Endodermal cell (in vitro differentiated cells): ENCODE measurements at regions not wholly inside any gene's neighbourhood (a gene's known extent, or its start where the extent isn't known, plus 50 kb on each side); places are given as distances from the start of the nearest gene placed in this dataset.

ENCODE experiments used
- DNase-seq: peaks from one replicate; pipeline ENCODE4 v3.0.0-alpha.2; 2017
- H3K27ac ChIP-seq: 2 replicates; pipeline ENCODE4 v1.5.1; 2013; ENCODE audit warnings: mild to moderate bottlenecking, low read depth, low read length, moderate library complexity
- H3K27me3 ChIP-seq: 2 replicates; pipeline ENCODE4 v1.6.1; 2013; ENCODE audit warnings: mild to moderate bottlenecking, low read length, moderate library complexity; ENCODE audit not compliant: insufficient read depth, control insufficient read depth, poor library complexity, severe bottlenecking
- H3K36me3 ChIP-seq: 2 replicates; pipeline ENCODE4 v1.7.0; 2013; ENCODE audit warnings: mild to moderate bottlenecking, low read length, moderate library complexity; ENCODE audit not compliant: control insufficient read depth, insufficient read depth
- H3K4me1 ChIP-seq: one replicate; pipeline ENCODE4 v1.7.0; 2013; ENCODE audit warnings: low read length; ENCODE audit not compliant: control insufficient read depth, insufficient read depth
- H3K4me3 ChIP-seq: 2 replicates; pipeline ENCODE4 v1.5.1; 2013; ENCODE audit warnings: mild to moderate bottlenecking, low read length, moderate library complexity
- H3K9ac ChIP-seq: 2 replicates; pipeline ENCODE4 v1.6.1; 2013; ENCODE audit warnings: mild to moderate bottlenecking, low read length, moderate library complexity; ENCODE audit not compliant: poor library complexity, severe bottlenecking; ENCODE audit errors: extremely low read depth
- H3K9me3 ChIP-seq: 2 replicates; pipeline ENCODE4 v1.6.1; 2013; ENCODE audit warnings: mild to moderate bottlenecking, low read length, moderate library complexity; ENCODE audit not compliant: control insufficient read depth
- H3K27ac Mint-ChIP-seq: 2 replicates; pipeline ENCODE4 v1.8.0; 2020; ENCODE audit warnings: mixed read lengths
- H3K27me3 Mint-ChIP-seq: 2 replicates; pipeline ENCODE4 v1.8.0; 2021; ENCODE audit warnings: mild to moderate bottlenecking, mixed read lengths; ENCODE audit not compliant: insufficient read depth
- H3K36me3 Mint-ChIP-seq: 2 replicates; pipeline ENCODE4 v1.8.0; 2020; ENCODE audit warnings: low read depth, mixed read lengths
- H3K4me1 Mint-ChIP-seq: 2 replicates; pipeline ENCODE4 v1.8.0; 2020; ENCODE audit warnings: mixed read lengths
- H3K4me3 Mint-ChIP-seq: 2 replicates; pipeline ENCODE4 v1.8.0; 2020; ENCODE audit warnings: mild to moderate bottlenecking, moderate library complexity, mixed read lengths
- H3K9me3 Mint-ChIP-seq: 2 replicates; pipeline ENCODE4 v1.8.0; 2020; ENCODE audit warnings: mild to moderate bottlenecking, mixed read lengths
- CTCF ChIP-seq: fragments of 200-600 bp; sonication (generic); conservative IDR thresholded peaks from 2 replicates; pipeline ENCODE4 v1.5.0; 2021; ENCODE audit warnings: antibody characterized with exemption, mild to moderate bottlenecking
- WGBS, 2 experiments: methylation state at CpG; one replicate each; pipeline versions ENCODE4 v1.1.5 to v1.1.7; 2013; ENCODE audit warnings: missing lambda C conversion rate in 2 of 2, mixed read lengths in 1 of 2; ENCODE audit not compliant: insufficient coverage in 1 of 2, insufficient read length in 1 of 2; 5-methylcytosine and 5-hydroxymethylcytosine counted together

- H3K36me3 ChIP-seq: no peaks in the 10 kb centered on the region
- H3K4me1 ChIP-seq: no peaks in the 10 kb centered on the region
- H3K27ac ChIP-seq: no peak overlapping the region
- Mint-ChIP-seq H3K4me1 (peaks cover 4% of the 10 kb centered on the region), H3K27me3 (no peaks in the 10 kb centered on the region), H3K36me3 (no peaks in the 10 kb centered on the region), H3K4me3 (no peak overlapping the region), H3K9me3 (no peaks in the 10 kb centered on the region), H3K27ac (no peak overlapping the region)
- no peak overlapping the region for H3K4me3 ChIP-seq
- H3K9me3 ChIP-seq: no peaks in the 10 kb centered on the region
- H3K27me3 ChIP-seq: no peaks in the 10 kb centered on the region
- TF ChIP-seq CTCF: no peak
- no peak overlapping the region for H3K9ac ChIP-seq
- DNase-seq: no peak
Observed at GRCh38 chr11:23570828-23571227, 710.6 kb upstream of the CCDC179 start.

- H3K27me3 Mint-ChIP-seq: no peaks in the 10 kb centered on the region
- Histone ChIP-seq H3K4me1 (no peaks in the 10 kb centered on the region), H3K36me3 (no peaks in the 10 kb centered on the region), H3K27me3 (no peaks in the 10 kb centered on the region), H3K9ac (no peak overlapping the region), H3K9me3 (no peaks in the 10 kb centered on the region), H3K27ac (no peak overlapping the region), H3K4me3 (no peak overlapping the region)
- no peak for TF ChIP-seq CTCF
- no peak overlapping the region for H3K27ac Mint-ChIP-seq
- H3K36me3 Mint-ChIP-seq: no peaks in the 10 kb centered on the region
- no peaks in the 10 kb centered on the region for H3K9me3 Mint-ChIP-seq
- no peak overlapping the region for H3K4me3 Mint-ChIP-seq
- 89% methylated on average over 1 of the region's 1 CpG; no CpG with 5 or more reads in 1 of the 2 experiments for WGBS, 2 experiments
- DNase-seq: no peak
- H3K4me1 Mint-ChIP-seq: peaks cover 4% of the 10 kb centered on the region
Observed at GRCh38 chr11:23573429-23573828, 713.2 kb upstream of the CCDC179 start.

- Histone ChIP-seq H3K9me3 (no peaks in the 10 kb centered on the region), H3K9ac (no peak overlapping the region), H3K4me1 (no peaks in the 10 kb centered on the region), H3K27me3 (no peaks in the 10 kb centered on the region), H3K36me3 (no peaks in the 10 kb centered on the region), H3K27ac (no peak overlapping the region), H3K4me3 (no peak overlapping the region)
- H3K4me1 Mint-ChIP-seq: peaks cover 4% of the 10 kb centered on the region
- H3K9me3 Mint-ChIP-seq: no peaks in the 10 kb centered on the region
- no peak overlapping the region for H3K4me3 Mint-ChIP-seq
- 88 to 92% methylated on average over 1 to 3 of the region's 3 CpGs for WGBS, 2 experiments
- no peaks in the 10 kb centered on the region for H3K36me3 Mint-ChIP-seq
- DNase-seq: no peak
- no peak for TF ChIP-seq CTCF
- H3K27ac Mint-ChIP-seq: no peak overlapping the region
- no peaks in the 10 kb centered on the region for H3K27me3 Mint-ChIP-seq
Observed at GRCh38 chr11:23574149-23574548, 713.9 kb upstream of the CCDC179 start.
